T-helper 1 cell (primary cell): ENCODE measurements at regions not wholly inside any gene's neighbourhood (a gene's known extent, or its start where the extent isn't known, plus 50 kb on each side); places are given as distances from the start of the nearest gene placed in this dataset.
"Not testable (repeated sequence)": the region's sequence is repeated elsewhere in the genome, so short reads cannot be mapped to it uniquely, and the experiment has no call there.

Source experiments
- DNase-seq, 5 donors: peaks; one replicate each; pipeline ENCODE4 v3.0.0-alpha.2; 2012 to 2020

- DNase-seq, result no peak
Observed at GRCh38 chr20:23299673-23300050, 50.9 kb upstream of the NXT1 start.

GRCh38 chr20:23298926-23299672, 51.5 kb upstream of the NXT1 start:
- no peak for DNase-seq

- no peak for DNase-seq
Observed at GRCh38 chr20:23298155-23298554, 52.4 kb upstream of the NXT1 start.

GRCh38 chr20:23296841-23297701, 53.5 kb upstream of the NXT1 start:
- DNase-seq, result no peak

- DNase-seq, result no peak
Observed at GRCh38 chr20:23295934-23296333, 54.7 kb upstream of the NXT1 start.

- no peak for DNase-seq
Observed at GRCh38 chr20:23294671-23295070, 55.9 kb upstream of the NXT1 start.

- no peak for DNase-seq
Observed at GRCh38 chr20:23294166-23294565, 56.4 kb upstream of the NXT1 start.

- no peak for DNase-seq
Observed at GRCh38 chr20:23293689-23294088, 56.9 kb upstream of the NXT1 start.

- not testable (repeated sequence) for DNase-seq
Observed at GRCh38 chr20:23292311-23292710, 58.3 kb upstream of the NXT1 start.

- no peak for DNase-seq
Observed at GRCh38 chr20:23291575-23292240, 58.9 kb upstream of the NXT1 start.

- DNase-seq, result no peak
Observed at GRCh38 chr20:23290761-23291574, 59.6 kb upstream of the NXT1 start.

- no peak for DNase-seq
Observed at GRCh38 chr20:23289724-23290395, 60.7 kb upstream of the NXT1 start.

GRCh38 chr20:23289249-23289648, 61.3 kb upstream of the NXT1 start:
- DNase-seq, result no peak

- no peak for DNase-seq
Observed at GRCh38 chr20:23287354-23288190, 63.0 kb upstream of the NXT1 start.

GRCh38 chr20:23286346-23286745, 64.2 kb upstream of the NXT1 start:
- no peak for DNase-seq

GRCh38 chr20:23285536-23285935, 65.1 kb upstream of the NXT1 start:
- DNase-seq, result no peak

GRCh38 chr20:23284009-23284408, 66.6 kb upstream of the NXT1 start:
- no peak for DNase-seq

GRCh38 chr20:23283096-23283850, 67.3 kb upstream of the NXT1 start:
- DNase-seq, result no peak

GRCh38 chr20:23282546-23282945, 68.0 kb upstream of the NXT1 start:
- no peak for DNase-seq

GRCh38 chr20:23282111-23282510, 68.5 kb upstream of the NXT1 start:
- DNase-seq, result no peak
